HG02884 (cell line): ENCODE measurements at regions not wholly inside any gene's neighbourhood (a gene's known extent, or its start where the extent isn't known, plus 50 kb on each side); places are given as distances from the start of the nearest gene placed in this dataset.

Experiments used
- ATAC-seq: cut with Tn5 transposase; IDR thresholded peaks from one replicate; pipeline ENCODE4 v1.9.1; 2021; ENCODE audit warnings: mild to moderate bottlenecking, moderate library complexity; ENCODE audit not compliant: unreplicated experiment

- ATAC-seq, result no peak
Observed at GRCh38 chr12:115207216-115207915, 523.4 kb upstream of the TBX3 start.

GRCh38 chr12:115206801-115207200 is 522.8 kb upstream of the TBX3 start:
- no peak for ATAC-seq

DNA sequence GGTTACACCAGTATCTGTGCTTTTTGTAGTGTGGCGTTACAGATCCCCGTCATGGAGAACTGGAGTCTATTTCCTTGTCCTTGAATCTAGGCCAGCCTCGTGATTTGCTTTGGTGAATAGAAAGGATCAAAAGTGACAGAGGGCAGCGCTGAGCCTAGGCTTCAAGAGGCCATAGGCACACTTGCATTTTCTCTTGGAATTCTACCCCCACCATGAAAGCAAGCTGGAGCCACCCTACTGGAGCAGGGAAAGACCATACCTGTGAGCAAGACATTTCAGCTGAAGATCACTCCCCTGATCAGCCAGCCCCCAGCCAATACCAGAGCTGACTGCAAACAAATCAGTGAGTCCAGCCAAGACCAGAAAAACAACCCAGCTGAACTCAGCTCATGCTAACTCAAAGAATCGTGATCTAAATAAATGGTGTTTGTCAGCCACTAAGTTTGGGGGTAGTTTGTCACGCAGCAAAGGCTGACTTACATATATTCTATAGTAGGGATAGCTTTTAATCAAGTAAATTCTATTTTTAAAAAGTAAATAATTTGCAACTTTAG is 521.9 kb upstream of the TBX3 start:
- ATAC-seq, result no peak

DNA sequence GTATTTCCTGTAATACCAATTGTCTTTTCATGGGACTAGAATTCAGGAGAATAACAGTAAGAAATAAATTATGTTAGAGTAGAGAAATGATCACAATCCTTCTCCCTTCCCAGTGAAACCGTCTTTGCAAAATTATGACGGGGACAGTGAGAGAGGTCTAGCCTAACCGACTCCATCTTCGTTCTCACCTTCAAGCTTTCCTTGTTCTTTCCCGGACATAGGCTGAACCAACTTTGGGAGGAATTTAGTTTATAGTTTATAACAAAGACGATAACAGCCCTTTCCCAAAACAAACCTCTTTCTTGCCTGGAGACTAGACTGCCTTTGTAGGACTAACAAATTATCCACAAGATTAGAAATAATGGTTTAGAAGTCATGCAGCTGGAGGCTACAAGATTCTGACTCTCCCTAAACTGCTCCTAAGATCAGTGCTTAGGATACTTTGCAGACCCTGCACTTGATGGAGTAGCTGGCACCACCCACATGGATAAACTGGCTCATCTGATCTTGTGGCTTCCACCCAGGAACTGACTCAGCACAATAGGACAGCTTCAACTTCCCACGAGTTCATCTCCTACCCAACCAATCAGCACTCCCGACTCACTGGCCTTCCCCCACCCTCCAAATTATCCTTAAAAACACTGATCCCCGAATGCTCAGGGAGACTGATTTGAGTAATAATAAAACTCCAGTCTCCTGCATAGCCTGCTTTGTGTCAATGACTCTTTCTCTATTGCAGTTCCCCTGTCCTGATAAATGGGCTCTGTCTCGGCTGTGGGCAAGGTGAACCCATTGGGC is 521.2 kb upstream of the TBX3 start:
- ATAC-seq, result no peak

- no peak for ATAC-seq
Observed at GRCh38 chr12:115203701-115204100, 519.7 kb upstream of the TBX3 start.

- no peak for ATAC-seq
Observed at GRCh38 chr12:115201966-115202365, 518.0 kb upstream of the TBX3 start.

- no peak for ATAC-seq
Observed at GRCh38 chr12:115199831-115200230, 515.9 kb upstream of the TBX3 start.

- no peak for ATAC-seq
Observed at GRCh38 chr12:115194857-115195256, 510.9 kb upstream of the TBX3 start.

DNA sequence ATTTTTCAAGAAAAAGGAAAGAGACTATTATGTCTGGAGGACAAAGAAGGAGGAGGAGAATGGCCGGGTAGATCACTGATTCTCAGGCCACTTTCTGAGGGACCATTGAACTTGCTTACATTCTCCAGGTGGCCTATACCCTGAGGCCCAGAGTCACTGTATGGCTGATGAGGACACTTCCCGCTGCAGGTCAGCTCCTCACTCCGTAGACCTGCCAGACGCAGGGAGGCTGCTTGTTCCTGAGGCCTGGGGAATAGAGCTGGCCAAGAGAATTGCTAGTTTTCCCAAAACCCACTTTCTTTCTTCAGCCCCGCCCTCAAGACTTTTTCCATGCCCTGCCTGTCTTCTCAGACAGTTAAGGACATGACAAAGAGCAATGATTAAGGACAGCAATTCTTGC is 510.5 kb upstream of the TBX3 start:
- no peak for ATAC-seq

DNA sequence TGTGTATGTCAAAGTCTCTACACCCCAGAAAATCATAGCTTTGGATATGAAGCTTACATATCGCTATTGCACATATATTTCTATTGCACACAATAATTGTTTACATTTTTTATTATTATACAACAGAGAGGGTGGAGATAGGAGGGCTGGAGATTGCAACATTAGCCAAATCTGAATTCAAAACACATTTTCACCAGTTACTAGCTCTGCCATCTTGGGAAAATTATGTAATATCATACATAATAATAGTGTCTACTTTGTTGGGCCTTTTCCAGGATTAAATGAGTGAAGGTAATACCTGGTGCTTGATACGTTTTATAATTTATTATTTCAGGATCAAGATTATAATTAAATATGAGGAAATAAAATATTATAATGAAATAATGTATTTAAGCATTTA is 507.4 kb upstream of the TBX3 start:
- ATAC-seq, result no peak

GRCh38 chr12:115190010-115190770 is 506.2 kb upstream of the TBX3 start:
- no peak for ATAC-seq

DNA sequence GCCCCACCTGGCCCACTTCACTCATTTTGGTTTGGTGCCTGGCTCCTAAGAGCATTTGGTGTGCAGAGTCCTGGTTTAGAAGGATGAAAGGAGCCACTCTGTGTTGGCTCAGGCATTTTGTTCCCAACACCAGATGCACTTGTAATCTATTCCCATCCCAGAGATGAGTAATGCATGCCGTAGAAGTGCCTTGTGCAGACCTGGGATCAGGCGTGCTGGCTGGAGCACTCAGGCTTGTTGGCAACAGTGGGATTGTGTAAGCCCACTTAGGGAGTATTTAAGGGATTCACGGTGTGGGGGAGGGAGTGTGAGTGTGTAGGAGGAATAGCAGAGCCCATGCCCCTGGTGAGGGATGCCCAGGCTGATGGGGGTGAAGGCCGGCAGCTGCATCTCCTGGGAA is 501.5 kb upstream of the TBX3 start:
- no peak for ATAC-seq

- ATAC-seq, result no peak
Observed at GRCh38 chr12:115183752-115184151, 499.8 kb upstream of the TBX3 start.

GRCh38 chr12:115177899-115178298 is 493.9 kb upstream of the TBX3 start:
- ATAC-seq, result no peak

DNA sequence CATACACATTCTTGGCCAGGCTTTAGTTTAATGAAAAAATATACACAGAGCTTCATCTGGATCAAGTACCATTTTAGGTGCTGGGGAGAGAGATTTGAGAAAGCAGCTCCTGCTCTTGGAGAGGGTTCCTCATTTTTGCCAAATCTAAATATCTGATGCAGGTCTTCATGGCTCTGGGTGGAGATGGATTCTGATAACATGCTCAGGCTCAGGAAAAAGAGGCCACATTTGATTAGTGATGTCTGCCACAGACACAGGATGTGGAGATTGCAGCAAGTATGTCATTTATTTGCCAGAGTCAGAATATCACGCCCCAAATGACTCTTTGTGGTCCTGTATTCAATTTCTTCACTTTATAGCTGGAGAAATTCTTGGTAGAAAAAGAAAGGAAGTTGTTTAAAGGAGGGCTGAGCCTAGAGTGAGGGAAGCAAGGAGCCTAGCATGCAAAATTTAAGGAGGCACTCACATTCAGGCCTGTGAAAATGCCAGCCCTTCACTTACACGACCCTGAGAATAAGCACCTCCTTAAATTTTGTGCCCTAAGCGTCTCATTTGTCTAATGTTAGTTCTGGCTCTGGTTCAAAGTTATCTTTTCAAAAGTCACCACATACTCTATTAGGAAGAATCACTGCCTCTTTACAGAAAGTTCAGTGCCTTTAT is 492.9 kb upstream of the TBX3 start:
- no peak for ATAC-seq

- ATAC-seq, result no peak
Observed at GRCh38 chr12:115174920-115175319, 490.9 kb upstream of the TBX3 start.

GRCh38 chr12:115172521-115172920 is 488.5 kb upstream of the TBX3 start:
- ATAC-seq, result no peak

- ATAC-seq, result no peak
Observed at GRCh38 chr12:115169981-115170380, 486.0 kb upstream of the TBX3 start.

DNA sequence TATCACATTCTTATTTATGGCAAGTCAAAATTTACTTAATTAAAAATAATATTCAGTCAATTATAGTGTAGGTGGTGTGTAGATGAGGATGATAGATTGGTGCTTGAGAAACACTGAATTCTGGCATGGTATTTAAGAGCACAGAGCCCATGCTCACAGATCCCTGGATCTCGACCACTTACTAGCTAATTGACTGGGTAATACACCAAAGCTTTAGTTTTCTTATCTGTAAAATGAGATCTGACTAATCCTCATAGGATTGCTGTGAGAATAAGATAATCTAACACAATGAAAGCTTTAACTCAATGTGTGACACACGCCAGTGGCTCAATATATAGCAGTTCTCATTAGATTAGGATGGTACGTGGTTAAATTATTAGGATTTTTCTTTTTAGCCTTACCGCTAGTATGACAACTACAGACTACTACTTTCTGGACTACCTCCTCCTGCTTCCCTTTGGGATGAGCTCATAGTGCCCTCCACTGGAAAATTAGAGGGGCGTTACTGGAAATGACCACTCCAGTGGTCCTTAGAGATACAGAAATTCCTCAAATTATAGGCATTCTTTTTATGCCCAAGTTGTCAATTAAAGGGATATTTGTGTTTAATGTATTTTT is 482.8 kb upstream of the TBX3 start:
- no peak for ATAC-seq

DNA sequence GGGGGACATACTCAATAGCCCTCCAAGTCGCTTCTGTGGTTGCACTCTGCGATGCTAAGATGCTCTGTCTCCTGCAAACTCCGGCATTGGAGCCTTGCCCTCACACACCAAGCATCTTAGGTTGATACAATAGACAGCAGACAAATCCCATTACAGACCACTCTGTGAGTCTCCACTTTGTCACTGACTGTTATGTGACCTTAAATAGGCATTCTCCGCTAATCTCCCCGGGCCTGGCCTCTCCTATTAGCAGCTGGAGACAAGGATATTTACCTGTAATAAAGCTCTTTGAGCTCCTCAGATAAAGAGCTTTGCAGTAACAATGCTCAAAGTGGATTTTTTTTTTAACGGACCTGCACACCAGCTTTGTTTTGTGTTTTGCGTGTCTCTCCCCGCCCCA is 479.7 kb upstream of the TBX3 start:
- no peak for ATAC-seq
